ENCODE measurements at regions not wholly inside any gene's neighbourhood (a gene's known extent, or its start where the extent isn't known, plus 50 kb on each side); places are given as distances from the start of the nearest gene placed in this dataset.

DNA sequence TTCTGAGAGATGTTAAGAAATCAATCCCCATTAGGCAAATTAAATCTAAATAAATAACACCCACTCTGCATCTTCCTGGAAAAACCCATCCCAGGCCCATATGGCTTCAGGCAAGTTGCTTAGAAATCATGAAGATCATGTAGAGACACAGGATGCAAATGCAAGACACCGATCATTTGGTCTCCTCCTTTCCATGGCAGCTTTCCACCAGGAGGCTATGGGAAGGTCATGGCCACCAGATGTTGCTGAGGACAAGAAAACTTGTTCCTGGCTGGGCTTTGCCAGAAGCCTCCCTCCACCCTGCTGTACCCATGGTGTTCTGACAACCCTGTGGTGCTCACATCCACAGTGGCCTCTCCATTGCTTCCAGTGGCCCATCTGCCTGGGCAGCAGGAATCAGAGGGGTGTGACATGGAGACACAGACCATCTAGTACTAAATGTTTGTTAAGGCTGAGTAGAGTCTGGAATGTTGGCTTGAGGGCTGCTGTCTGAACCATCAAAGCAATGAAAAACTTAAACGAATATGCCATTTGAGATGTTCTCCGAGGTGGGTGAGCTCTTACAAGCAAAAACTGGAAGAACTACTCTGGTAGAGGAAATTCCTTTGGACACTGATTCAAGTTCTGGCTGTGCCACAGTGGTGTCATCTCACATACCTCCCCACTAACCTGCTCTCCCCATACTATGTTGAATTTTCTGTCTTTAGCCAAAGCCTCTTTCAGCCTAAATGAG, 293.2 kb downstream of the TNS1 start:
- H3K4me3 ChIP-seq = no peak overlapping the region
- H2AFZ ChIP-seq = no peak overlapping the region
- no peaks in the 10 kb centered on the region for H3K27me3 ChIP-seq (ENCODE audit: insufficient read depth)
- Mint-ChIP-seq H3K4me3 (no peak overlapping the region), H3K27me3 (ENCODE audit: insufficient read depth, low read depth, poor library complexity) (no peaks in the 10 kb centered on the region), H3K27ac (no peak overlapping the region), H3K9me3 (no peaks in the 10 kb centered on the region), H3K4me1 (peaks cover 4% of the 10 kb centered on the region; the same call in 1 of the 3 replicates), H3K36me3 (ENCODE audit: low read depth) (no peaks in the 10 kb centered on the region)
- TF ChIP-seq, protein P1, sequence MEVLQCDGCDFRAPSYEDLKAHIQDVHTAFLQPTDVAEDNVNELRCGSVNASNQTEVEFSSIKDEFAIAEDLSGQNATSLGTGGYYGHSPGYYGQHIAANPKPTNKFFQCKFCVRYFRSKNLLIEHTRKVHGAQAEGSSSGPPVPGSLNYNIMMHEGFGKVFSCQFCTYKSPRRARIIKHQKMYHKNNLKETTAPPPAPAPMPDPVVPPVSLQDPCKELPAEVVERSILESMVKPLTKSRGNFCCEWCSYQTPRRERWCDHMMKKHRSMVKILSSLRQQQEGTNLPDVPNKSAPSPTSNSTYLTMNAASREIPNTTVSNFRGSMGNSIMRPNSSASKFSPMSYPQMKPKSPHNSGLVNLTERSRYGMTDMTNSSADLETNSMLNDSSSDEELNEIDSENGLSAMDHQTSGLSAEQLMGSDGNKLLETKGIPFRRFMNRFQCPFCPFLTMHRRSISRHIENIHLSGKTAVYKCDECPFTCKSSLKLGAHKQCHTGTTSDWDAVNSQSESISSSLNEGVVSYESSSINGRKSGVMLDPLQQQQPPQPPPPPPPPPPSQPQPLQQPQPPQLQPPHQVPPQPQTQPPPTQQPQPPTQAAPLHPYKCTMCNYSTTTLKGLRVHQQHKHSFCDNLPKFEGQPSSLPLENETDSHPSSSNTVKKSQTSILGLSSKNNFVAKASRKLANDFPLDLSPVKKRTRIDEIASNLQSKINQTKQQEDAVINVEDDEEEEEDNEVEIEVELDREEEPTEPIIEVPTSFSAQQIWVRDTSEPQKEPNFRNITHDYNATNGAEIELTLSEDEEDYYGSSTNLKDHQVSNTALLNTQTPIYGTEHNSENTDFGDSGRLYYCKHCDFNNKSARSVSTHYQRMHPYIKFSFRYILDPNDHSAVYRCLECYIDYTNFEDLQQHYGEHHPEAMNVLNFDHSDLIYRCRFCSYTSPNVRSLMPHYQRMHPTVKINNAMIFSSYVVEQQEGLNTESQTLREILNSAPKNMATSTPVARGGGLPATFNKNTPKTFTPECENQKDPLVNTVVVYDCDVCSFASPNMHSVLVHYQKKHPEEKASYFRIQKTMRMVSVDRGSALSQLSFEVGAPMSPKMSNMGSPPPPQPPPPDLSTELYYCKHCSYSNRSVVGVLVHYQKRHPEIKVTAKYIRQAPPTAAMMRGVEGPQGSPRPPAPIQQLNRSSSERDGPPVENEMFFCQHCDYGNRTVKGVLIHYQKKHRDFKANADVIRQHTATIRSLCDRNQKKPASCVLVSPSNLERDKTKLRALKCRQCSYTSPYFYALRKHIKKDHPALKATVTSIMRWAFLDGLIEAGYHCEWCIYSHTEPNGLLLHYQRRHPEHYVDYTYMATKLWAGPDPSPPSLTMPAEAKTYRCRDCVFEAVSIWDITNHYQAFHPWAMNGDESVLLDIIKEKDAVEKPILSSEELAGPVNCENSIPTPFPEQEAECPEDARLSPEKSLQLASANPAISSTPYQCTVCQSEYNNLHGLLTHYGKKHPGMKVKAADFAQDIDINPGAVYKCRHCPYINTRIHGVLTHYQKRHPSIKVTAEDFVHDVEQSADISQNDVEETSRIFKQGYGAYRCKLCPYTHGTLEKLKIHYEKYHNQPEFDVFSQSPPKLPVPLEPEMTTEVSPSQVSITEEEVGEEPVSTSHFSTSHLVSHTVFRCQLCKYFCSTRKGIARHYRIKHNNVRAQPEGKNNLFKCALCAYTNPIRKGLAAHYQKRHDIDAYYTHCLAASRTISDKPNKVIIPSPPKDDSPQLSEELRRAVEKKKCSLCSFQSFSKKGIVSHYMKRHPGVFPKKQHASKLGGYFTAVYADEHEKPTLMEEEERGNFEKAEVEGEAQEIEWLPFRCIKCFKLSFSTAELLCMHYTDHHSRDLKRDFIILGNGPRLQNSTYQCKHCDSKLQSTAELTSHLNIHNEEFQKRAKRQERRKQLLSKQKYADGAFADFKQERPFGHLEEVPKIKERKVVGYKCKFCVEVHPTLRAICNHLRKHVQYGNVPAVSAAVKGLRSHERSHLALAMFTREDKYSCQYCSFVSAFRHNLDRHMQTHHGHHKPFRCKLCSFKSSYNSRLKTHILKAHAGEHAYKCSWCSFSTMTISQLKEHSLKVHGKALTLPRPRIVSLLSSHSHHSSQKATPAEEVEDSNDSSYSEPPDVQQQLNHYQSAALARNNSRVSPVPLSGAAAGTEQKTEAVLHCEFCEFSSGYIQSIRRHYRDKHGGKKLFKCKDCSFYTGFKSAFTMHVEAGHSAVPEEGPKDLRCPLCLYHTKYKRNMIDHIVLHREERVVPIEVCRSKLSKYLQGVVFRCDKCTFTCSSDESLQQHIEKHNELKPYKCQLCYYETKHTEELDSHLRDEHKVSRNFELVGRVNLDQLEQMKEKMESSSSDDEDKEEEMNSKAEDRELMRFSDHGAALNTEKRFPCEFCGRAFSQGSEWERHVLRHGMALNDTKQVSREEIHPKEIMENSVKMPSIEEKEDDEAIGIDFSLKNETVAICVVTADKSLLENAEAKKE (CRISPR knock-in tag; IDR thresholded peaks at IDR 0.05) = no peak
- TF ChIP-seq STAT1 (IDR thresholded peaks at IDR 0.05; ENCODE audit: unreplicated experiment) = no peak
- TF ChIP-seq EZH2 (IDR thresholded peaks at IDR 0.05; ENCODE audit: low read depth, unreplicated experiment) = no peak
- TF ChIP-seq REST (IDR thresholded peaks at IDR 0.05; ENCODE audit: unreplicated experiment) = no peak
- TF ChIP-seq ZNF331 (CRISPR knock-in tag; IDR thresholded peaks at IDR 0.05; ENCODE audit: low read depth) = no peak
- TF ChIP-seq ZNF114 (CRISPR knock-in tag; IDR thresholded peaks at IDR 0.05) = no peak
- TF ChIP-seq EZH2phosphoT487 (IDR thresholded peaks at IDR 0.05; ENCODE audit: unreplicated experiment) = no peak
- TF ChIP-seq, protein P2, sequence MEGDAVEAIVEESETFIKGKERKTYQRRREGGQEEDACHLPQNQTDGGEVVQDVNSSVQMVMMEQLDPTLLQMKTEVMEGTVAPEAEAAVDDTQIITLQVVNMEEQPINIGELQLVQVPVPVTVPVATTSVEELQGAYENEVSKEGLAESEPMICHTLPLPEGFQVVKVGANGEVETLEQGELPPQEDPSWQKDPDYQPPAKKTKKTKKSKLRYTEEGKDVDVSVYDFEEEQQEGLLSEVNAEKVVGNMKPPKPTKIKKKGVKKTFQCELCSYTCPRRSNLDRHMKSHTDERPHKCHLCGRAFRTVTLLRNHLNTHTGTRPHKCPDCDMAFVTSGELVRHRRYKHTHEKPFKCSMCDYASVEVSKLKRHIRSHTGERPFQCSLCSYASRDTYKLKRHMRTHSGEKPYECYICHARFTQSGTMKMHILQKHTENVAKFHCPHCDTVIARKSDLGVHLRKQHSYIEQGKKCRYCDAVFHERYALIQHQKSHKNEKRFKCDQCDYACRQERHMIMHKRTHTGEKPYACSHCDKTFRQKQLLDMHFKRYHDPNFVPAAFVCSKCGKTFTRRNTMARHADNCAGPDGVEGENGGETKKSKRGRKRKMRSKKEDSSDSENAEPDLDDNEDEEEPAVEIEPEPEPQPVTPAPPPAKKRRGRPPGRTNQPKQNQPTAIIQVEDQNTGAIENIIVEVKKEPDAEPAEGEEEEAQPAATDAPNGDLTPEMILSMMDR (conservative IDR thresholded peaks at IDR 0.05; ENCODE audit: low read depth in 2 of 2) = no peak
- no peak for TF ChIP-seq CREB1 (CRISPR knock-in tag; IDR thresholded peaks at IDR 0.05; ENCODE audit: low read depth)
- TF ChIP-seq NANOG (IDR thresholded peaks at IDR 0.05; ENCODE audit: borderline replicate concordance) = no peak
- TF ChIP-seq POLR2AphosphoS5 (IDR thresholded peaks at IDR 0.05; ENCODE audit: low read depth) = no peak
- TF ChIP-seq, protein P3, sequence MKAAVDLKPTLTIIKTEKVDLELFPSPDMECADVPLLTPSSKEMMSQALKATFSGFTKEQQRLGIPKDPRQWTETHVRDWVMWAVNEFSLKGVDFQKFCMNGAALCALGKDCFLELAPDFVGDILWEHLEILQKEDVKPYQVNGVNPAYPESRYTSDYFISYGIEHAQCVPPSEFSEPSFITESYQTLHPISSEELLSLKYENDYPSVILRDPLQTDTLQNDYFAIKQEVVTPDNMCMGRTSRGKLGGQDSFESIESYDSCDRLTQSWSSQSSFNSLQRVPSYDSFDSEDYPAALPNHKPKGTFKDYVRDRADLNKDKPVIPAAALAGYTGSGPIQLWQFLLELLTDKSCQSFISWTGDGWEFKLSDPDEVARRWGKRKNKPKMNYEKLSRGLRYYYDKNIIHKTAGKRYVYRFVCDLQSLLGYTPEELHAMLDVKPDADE (IDR thresholded peaks at IDR 0.05) = no peak
- TF ChIP-seq JUNB (IDR thresholded peaks at IDR 0.05; ENCODE audit: unreplicated experiment) = no peak
- H3K4me1 ChIP-seq (ENCODE audit: insufficient read depth) = no peaks in the 10 kb centered on the region
- DNase-seq (ENCODE audit: low spot score) = no peak
- no peaks in the 10 kb centered on the region for H4K20me1 ChIP-seq (replicated peaks; ENCODE audit: insufficient read depth)
- peaks cover 11% of the 10 kb centered on the region for H3K9me2 ChIP-seq (ENCODE audit: insufficient read depth)
- no peak for ATAC-seq
- no peak overlapping the region for H3K4me2 ChIP-seq
- H3K36me3 ChIP-seq (ENCODE audit: insufficient read depth) = no peaks in the 10 kb centered on the region
- no peak overlapping the region for H3K27ac ChIP-seq (ENCODE audit: low read depth)
- no peaks in the 10 kb centered on the region for H3F3A ChIP-seq (replicated peaks; ENCODE audit: low read depth)
- no peaks in the 10 kb centered on the region for H3K79me2 ChIP-seq (replicated peaks; ENCODE audit: insufficient read depth)
